K562 (cell line): ENCODE measurements at regions not wholly inside any gene's neighbourhood (a gene's known extent, or its start where the extent isn't known, plus 50 kb on each side); places are given as distances from the start of the nearest gene placed in this dataset.

ENCODE experiments used
- CTCF ChIP-seq, 3 experiments: IDR thresholded peaks in 2 of 3; conservative IDR thresholded peaks in 1 of 3; 2 replicates each; pipeline ENCODE4 v1.5.1; 2011 to 2012; ENCODE audit warnings: low read length in 3 of 3, mild to moderate bottlenecking in 3 of 3, control low read depth in 2 of 3, improper control_type of control experiment in 1 of 3, inconsistent platforms in 1 of 3, low read depth in 1 of 3, mixed read lengths in 1 of 3, moderate library complexity in 1 of 3; ENCODE audit not compliant: insufficient read depth in 2 of 3
- EZH2 ChIP-seq: IDR thresholded peaks from 2 replicates; pipeline ENCODE4 v1.6.1; 2012; ENCODE audit warnings: low read depth, mild to moderate bottlenecking, inconsistent platforms, low read length, borderline replicate concordance
- FOXJ2 ChIP-seq: fragments of 200-800 bp; sonication (Bioruptor generic); IDR thresholded peaks from 2 replicates; pipeline ENCODE4 v1.6.1; 2016; ENCODE audit warnings: missing genetic modification characterization, missing compliant biosample characterization
- FOXJ3 ChIP-seq: sonication (generic); formaldehyde crosslinking; IDR thresholded peaks from 2 replicates; pipeline ENCODE4 v1.4.0; 2020; ENCODE audit warnings: mild to moderate bottlenecking, missing genetic modification reagents
- U2AF2 ChIP-seq: fragments of 200-400 bp; formaldehyde crosslinking; optimal IDR thresholded peaks from 2 replicates; pipeline ENCODE3; 2017; ENCODE audit warnings: low read depth, mild to moderate bottlenecking, low read length

GRCh38 chr9:118108971-118109370 lies 404.8 kb downstream of the TLR4 start:
- no peak for TF ChIP-seq EZH2
- TF ChIP-seq U2AF2, result no peak
- TF ChIP-seq FOXJ2 (tag), result no peak
- no peak for TF ChIP-seq FOXJ3 (CRISPR knock-in tag)
- no peak for TF ChIP-seq CTCF (IDR thresholded peaks at IDR 0.05 in 2 of 3, conservative IDR thresholded peaks at IDR 0.05 in 1 of 3; ENCODE audit: insufficient read depth in 2 of 3, low read depth in 1 of 3, low read length in 3 of 3)
